ENCODE measurements at regions not wholly inside any gene's neighbourhood (a gene's known extent, or its start where the extent isn't known, plus 50 kb on each side); places are given as distances from the start of the nearest gene placed in this dataset.
A peak's percentile ranks its signal among the peaks of the same experiment; 100 is the strongest.

DNA sequence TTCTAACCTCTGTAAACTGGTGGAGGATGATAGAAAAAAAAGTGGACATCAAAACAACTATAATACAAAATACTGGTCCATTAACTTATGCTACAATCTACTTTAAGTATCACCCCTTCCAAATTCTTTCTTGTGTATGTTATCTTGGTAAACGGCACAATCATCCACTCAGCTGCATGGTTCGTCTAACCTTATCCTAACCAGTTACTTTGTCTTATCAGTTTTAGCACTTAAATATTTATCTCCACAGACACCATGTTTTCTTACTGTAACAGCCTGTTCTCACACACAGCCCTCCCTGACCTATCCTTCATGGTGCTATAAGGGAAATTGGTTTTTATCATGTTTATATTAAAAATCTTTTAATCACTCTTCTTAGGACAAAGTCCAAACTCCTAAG lies 157.2 kb downstream of the PTGER3 start (continued):
- TF ChIP-seq USF2 (CRISPR knock-in tag; IDR thresholded peaks at IDR 0.05), result no peak
- 0 out of 2 replicates have a peak, but pooled peaks have one; percentile 46 for TF ChIP-seq SMARCA4 (IDR thresholded peaks at IDR 0.05)
- TF ChIP-seq RFX7 (CRISPR knock-in tag; IDR thresholded peaks at IDR 0.05), result no peak
- no peak for TF ChIP-seq JUN (IDR thresholded peaks at IDR 0.05; ENCODE audit: borderline replicate concordance, low read depth, low read length)
- no peak for TF ChIP-seq JUN (CRISPR knock-in tag; IDR thresholded peaks at IDR 0.05; ENCODE audit: borderline replicate concordance)
- no peak for TF ChIP-seq NONO (IDR thresholded peaks at IDR 0.05; ENCODE audit: low read depth in 2 of 2, low read length in 1 of 2)
- TF ChIP-seq, protein P1, sequence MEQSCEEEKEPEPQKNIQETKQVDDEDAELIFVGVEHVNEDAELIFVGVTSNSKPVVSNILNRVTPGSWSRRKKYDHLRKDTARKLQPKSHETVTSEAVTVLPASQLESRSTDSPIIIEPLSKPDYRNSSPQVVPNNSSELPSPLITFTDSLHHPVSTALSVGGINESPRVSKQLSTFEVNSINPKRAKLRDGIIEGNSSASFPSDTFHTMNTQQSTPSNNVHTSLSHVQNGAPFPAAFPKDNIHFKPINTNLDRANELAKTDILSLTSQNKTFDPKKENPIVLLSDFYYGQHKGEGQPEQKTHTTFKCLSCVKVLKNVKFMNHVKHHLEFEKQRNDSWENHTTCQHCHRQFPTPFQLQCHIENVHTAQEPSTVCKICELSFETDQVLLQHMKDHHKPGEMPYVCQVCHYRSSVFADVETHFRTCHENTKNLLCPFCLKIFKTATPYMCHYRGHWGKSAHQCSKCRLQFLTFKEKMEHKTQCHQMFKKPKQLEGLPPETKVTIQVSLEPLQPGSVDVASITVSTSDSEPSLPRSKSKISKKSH (CRISPR knock-in tag; IDR thresholded peaks at IDR 0.05), result no peak
- TF ChIP-seq TAF1 (IDR thresholded peaks at IDR 0.05; ENCODE audit: control insufficient read depth, extremely low read depth, insufficient read depth, low read length, severe bottlenecking), result no peak
- TF ChIP-seq PRMT5 (CRISPR knock-in tag; IDR thresholded peaks at IDR 0.05), result no peak
- peak; percentile 61; the same call in 1 of the 2 replicates for TF ChIP-seq TAL1 (IDR thresholded peaks at IDR 0.05)
- peak; percentile 29; the same call in 1 of the 2 replicates for TF ChIP-seq TCF3 (CRISPR knock-in tag; IDR thresholded peaks at IDR 0.05)
- no peak for TF ChIP-seq THRAP3 (IDR thresholded peaks at IDR 0.05; ENCODE audit: borderline replicate concordance)
- TF ChIP-seq ETV5 (CRISPR knock-in tag; IDR thresholded peaks at IDR 0.05; ENCODE audit: low read depth), result no peak
- TF ChIP-seq ZC3H4 (CRISPR knock-in tag; IDR thresholded peaks at IDR 0.05; ENCODE audit: borderline replicate concordance), result no peak
- TF ChIP-seq, protein P2, sequence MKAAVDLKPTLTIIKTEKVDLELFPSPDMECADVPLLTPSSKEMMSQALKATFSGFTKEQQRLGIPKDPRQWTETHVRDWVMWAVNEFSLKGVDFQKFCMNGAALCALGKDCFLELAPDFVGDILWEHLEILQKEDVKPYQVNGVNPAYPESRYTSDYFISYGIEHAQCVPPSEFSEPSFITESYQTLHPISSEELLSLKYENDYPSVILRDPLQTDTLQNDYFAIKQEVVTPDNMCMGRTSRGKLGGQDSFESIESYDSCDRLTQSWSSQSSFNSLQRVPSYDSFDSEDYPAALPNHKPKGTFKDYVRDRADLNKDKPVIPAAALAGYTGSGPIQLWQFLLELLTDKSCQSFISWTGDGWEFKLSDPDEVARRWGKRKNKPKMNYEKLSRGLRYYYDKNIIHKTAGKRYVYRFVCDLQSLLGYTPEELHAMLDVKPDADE (conservative IDR thresholded peaks at IDR 0.05; ENCODE audit: control insufficient read depth, low read depth, low read length), result no peak
- no peak for TF ChIP-seq ZNF79 (CRISPR knock-in tag; IDR thresholded peaks at IDR 0.05; ENCODE audit: low read depth)
- TF ChIP-seq ZNF778 (CRISPR knock-in tag; IDR thresholded peaks at IDR 0.05), result no peak
- TF ChIP-seq PML (IDR thresholded peaks at IDR 0.05; ENCODE audit: low read length), result peak; percentile 43; the same call in 1 of the 2 replicates
- no peak for TF ChIP-seq NR2C1 (IDR thresholded peaks at IDR 0.05)
- TF ChIP-seq NR2C1 (tag; IDR thresholded peaks at IDR 0.05), result no peak

Measured in K562 (cell line).